ENCODE measurements at regions not wholly inside any gene's neighbourhood (a gene's known extent, or its start where the extent isn't known, plus 50 kb on each side); places are given as distances from the start of the nearest gene placed in this dataset.
"Not testable (repeated sequence)": the region's sequence is repeated elsewhere in the genome, so short reads cannot be mapped to it uniquely, and the experiment has no call there.

DNA sequence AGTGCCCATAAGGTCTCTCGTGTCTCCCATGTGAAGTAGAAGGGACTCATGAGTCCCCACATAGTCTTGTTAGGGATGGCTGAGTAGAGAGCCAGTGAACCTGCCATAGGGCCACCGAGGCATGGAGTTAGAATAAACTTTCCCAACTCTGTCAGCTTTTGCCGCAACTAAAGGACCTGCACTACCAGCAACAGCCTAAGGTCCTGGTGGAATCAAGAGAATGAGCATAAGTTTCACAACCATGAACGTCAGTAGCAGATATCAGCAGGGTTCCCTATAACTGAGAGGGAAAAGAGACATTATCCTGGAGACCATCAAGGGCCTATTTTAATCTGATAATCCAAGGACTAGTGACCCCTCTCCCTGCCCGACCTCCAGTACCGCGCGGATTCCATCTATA is 60.3 kb upstream of the FNDC3B start:
- in situ Hi-C loops (cut with MboI; ENCODE audit: low pct_unique_long_range_greater_than_20kb, low sequenced_read_pairs, unreplicated experiment), result no loop called here
- TF ChIP-seq, protein P1, sequence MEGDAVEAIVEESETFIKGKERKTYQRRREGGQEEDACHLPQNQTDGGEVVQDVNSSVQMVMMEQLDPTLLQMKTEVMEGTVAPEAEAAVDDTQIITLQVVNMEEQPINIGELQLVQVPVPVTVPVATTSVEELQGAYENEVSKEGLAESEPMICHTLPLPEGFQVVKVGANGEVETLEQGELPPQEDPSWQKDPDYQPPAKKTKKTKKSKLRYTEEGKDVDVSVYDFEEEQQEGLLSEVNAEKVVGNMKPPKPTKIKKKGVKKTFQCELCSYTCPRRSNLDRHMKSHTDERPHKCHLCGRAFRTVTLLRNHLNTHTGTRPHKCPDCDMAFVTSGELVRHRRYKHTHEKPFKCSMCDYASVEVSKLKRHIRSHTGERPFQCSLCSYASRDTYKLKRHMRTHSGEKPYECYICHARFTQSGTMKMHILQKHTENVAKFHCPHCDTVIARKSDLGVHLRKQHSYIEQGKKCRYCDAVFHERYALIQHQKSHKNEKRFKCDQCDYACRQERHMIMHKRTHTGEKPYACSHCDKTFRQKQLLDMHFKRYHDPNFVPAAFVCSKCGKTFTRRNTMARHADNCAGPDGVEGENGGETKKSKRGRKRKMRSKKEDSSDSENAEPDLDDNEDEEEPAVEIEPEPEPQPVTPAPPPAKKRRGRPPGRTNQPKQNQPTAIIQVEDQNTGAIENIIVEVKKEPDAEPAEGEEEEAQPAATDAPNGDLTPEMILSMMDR (IDR thresholded peaks at IDR 0.05; ENCODE audit: extremely low read depth, insufficient read depth, missing control alignments), result no peak
- no peak for DNase-seq (ENCODE audit: low spot score)

DNA sequence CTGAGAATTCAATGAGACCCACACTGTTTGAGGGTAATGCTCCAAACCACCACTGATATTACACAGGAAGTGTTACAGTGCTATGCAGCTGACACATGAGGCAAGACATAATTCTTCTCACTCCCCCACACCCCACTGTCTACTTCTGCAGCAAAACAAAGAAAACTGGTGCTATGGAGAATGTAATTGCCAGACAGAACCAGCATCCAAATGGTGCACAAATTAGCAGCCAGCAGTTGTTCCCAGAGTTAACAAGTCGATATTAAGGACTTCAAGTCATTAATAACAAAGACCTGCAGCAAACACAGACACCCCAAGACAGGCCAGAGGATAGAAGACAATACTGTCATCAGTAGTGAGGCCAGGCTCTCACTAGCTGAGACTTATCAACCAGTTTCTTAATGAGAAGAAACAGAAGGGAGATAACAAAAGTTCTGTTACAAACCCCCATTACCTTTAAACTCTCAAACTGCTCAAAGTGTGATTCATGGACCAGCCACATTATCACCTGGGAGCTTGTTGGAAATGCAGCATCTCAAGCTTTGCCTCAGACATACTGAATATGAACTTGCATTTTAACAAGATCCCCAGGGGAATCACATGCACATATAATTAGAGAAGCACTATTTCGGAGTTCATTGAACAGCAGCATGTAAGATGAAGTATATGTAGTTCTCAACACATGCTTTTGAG is 58.7 kb upstream of the FNDC3B start:
- TF ChIP-seq, protein P1 (IDR thresholded peaks at IDR 0.05; ENCODE audit: extremely low read depth, insufficient read depth, missing control alignments), result no peak
- in situ Hi-C loops (cut with MboI; ENCODE audit: low pct_unique_long_range_greater_than_20kb, low sequenced_read_pairs, unreplicated experiment), result no loop called here
- DNase-seq (ENCODE audit: low spot score), result no peak

DNA sequence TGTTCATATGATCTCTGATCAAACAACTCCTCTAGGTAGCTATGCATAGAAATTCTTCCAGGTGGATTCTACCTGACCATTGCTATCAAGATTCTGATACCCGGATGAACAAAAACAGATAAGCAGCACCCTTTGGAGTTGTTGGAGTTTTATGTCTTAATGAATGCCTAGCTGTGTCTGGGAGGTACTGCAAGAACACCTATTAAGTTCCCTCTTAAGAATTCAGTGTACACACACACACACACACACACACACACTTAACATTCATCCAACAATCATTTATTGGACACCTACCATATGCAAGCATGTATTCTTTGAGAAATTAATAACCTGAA is 58.1 kb upstream of the FNDC3B start:
- TF ChIP-seq, protein P1 (IDR thresholded peaks at IDR 0.05; ENCODE audit: extremely low read depth, insufficient read depth, missing control alignments), result no peak
- no peak for DNase-seq (ENCODE audit: low spot score)
- in situ Hi-C loops (cut with MboI; ENCODE audit: low pct_unique_long_range_greater_than_20kb, low sequenced_read_pairs, unreplicated experiment), result no loop called here

DNA sequence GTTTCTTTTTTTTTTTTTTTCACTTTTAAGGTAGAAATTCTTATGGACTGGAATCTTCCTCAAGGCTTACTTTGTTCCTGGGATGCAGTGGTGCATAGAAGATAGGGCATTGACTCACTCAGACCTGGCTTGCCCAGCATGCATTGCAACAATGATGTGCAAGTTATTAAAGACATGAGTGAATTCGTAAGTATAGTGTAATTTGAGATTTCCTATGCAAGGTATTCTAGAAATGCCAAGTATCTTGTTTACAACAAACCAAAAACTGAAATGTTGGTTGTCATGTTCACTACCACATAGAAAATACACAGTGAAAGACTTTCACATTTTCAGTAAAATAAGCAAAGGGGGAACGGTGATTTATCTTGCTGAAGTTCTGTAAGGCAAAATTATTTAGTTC is 56.5 kb upstream of the FNDC3B start:
- DNase-seq (ENCODE audit: low spot score), result no peak

DNA sequence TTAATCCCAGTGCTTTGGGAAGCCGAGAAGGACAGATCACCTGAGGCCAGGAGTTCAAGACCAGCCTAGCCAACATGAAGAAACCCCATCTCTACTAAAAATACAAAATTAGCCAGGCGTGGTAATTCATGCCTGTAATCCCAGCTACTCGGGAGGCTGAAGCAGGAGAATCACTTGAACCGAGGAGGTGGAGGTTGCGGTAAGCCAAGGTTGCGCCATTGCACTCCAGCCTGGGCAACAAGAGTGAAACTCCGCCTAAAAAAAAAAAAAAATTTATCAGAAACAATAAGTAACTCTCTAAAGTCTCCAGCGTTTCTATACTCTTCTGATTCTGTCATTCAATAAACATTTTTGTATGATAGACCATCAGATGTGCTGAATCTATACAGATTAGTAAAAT is 55.7 kb upstream of the FNDC3B start:
- DNase-seq (ENCODE audit: low spot score); in situ Hi-C loops (cut with MboI; ENCODE audit: low pct_unique_long_range_greater_than_20kb, low sequenced_read_pairs, unreplicated experiment): not testable (repeated sequence)

More for the DNA sequence above, 56.5 kb upstream of the FNDC3B start:
- TF ChIP-seq, protein P1 (IDR thresholded peaks at IDR 0.05; ENCODE audit: extremely low read depth, insufficient read depth, missing control alignments), result no peak
- in situ Hi-C loops (cut with MboI; ENCODE audit: low pct_unique_long_range_greater_than_20kb, low sequenced_read_pairs, unreplicated experiment), result no loop called here

DNA sequence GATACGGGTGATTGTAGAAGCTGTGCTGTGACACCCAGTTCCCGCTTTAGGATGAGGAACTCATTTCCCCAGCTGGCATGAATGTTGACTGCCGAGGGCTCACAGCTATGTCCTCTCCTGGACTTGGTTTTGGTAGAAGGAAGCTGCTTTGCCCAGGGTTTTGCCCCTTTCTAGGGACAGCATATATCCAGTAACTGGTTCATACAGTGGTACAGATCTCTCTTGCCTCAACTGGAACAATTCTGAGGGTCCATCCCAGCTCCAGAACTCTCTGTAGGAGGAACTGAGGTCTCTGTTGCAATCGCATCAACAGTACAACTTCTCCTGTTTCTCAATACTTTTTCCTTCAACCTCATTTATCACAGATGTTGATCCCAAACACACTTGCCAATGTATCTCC is 54.5 kb upstream of the FNDC3B start:
- in situ Hi-C loops (cut with MboI; ENCODE audit: low pct_unique_long_range_greater_than_20kb, low sequenced_read_pairs, unreplicated experiment), result no loop called here
- TF ChIP-seq, protein P1 (IDR thresholded peaks at IDR 0.05; ENCODE audit: extremely low read depth, insufficient read depth, missing control alignments), result no peak
- no peak for DNase-seq (ENCODE audit: low spot score)

DNA sequence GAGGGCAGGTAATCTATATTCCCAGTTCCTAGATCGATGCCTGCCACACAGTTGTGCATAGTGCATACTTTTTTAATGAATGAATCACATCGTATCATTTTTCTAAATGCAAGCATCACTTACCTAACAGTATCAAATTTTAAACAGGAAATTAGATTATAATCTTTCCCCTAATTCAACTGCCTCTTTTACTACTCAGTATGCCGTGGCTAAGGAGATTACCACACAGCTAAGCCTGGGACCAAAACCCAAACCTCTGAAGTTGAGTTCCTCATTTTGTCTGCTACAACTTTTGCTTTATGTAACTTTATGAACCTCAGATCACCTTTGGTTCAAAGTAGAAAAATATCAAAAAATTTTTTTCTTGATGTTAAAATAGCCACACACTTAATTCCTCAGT is 53.2 kb upstream of the FNDC3B start:
- in situ Hi-C loops (cut with MboI; ENCODE audit: low pct_unique_long_range_greater_than_20kb, low sequenced_read_pairs, unreplicated experiment), result no loop called here
- TF ChIP-seq, protein P1 (IDR thresholded peaks at IDR 0.05; ENCODE audit: extremely low read depth, insufficient read depth, missing control alignments), result no peak
- no peak for DNase-seq (ENCODE audit: low spot score)
